HG03460 (cell line): ENCODE measurements at regions not wholly inside any gene's neighbourhood (a gene's known extent, or its start where the extent isn't known, plus 50 kb on each side); places are given as distances from the start of the nearest gene placed in this dataset.

Experiments
- ATAC-seq: cut with Tn5 transposase; IDR thresholded peaks from one replicate; pipeline ENCODE4 v1.9.1; 2021; ENCODE audit not compliant: unreplicated experiment

GRCh38 chr13:44271031-44271455 is 102.6 kb upstream of the SERP2 start:
- no peak for ATAC-seq

GRCh38 chr13:44271473-44271872 is 102.2 kb upstream of the SERP2 start:
- ATAC-seq: no peak

- no peak for ATAC-seq
Measured at GRCh38 chr13:44271915-44272341, 101.7 kb upstream of the SERP2 start.

GRCh38 chr13:44272692-44273091 is 100.9 kb upstream of the SERP2 start:
- ATAC-seq: no peak

GRCh38 chr13:44273216-44273615 is 100.4 kb upstream of the SERP2 start:
- no peak for ATAC-seq

- ATAC-seq: peak; percentile 88
Measured at GRCh38 chr13:44273991-44274770, 99.4 kb upstream of the SERP2 start.

GRCh38 chr13:44274771-44275205 is 98.8 kb upstream of the SERP2 start:
- no peak for ATAC-seq

- ATAC-seq: no peak
Measured at GRCh38 chr13:44275381-44275780, 98.2 kb upstream of the SERP2 start.

- no peak for ATAC-seq
Measured at GRCh38 chr13:44276061-44276460, 97.6 kb upstream of the SERP2 start.

GRCh38 chr13:44277459-44277858 is 96.2 kb upstream of the SERP2 start:
- no peak for ATAC-seq

- no peak for ATAC-seq
Measured at GRCh38 chr13:44278166-44278565, 95.5 kb upstream of the SERP2 start.

GRCh38 chr13:44280456-44280855 is 93.2 kb upstream of the SERP2 start:
- no peak for ATAC-seq

- no peak for ATAC-seq
Measured at GRCh38 chr13:44281252-44282000, 92.2 kb upstream of the SERP2 start.

- no peak for ATAC-seq
Measured at GRCh38 chr13:44283600-44283999, 90.0 kb upstream of the SERP2 start.

- ATAC-seq: no peak
Measured at GRCh38 chr13:44287958-44288357, 85.7 kb upstream of the SERP2 start.

- ATAC-seq: no peak
Measured at GRCh38 chr13:44292545-44292944, 81.1 kb upstream of the SERP2 start.

GRCh38 chr13:44293374-44293773 is 80.2 kb upstream of the SERP2 start:
- no peak for ATAC-seq

GRCh38 chr13:44293908-44294735 is 79.5 kb upstream of the SERP2 start:
- ATAC-seq: no peak

- no peak for ATAC-seq
Measured at GRCh38 chr13:44294876-44295275, 78.7 kb upstream of the SERP2 start.

- no peak for ATAC-seq
Measured at GRCh38 chr13:44296856-44297255, 76.8 kb upstream of the SERP2 start.

GRCh38 chr13:44298314-44298713 is 75.3 kb upstream of the SERP2 start:
- ATAC-seq: no peak
